Hepatocyte (in vitro differentiated cells): ENCODE measurements at regions not wholly inside any gene's neighbourhood (a gene's known extent, or its start where the extent isn't known, plus 50 kb on each side); places are given as distances from the start of the nearest gene placed in this dataset.

Experiments used
- CTCF ChIP-seq: fragments of 200-600 bp; sonication (generic); IDR thresholded peaks from 2 replicates; pipeline ENCODE4 v1.5.1; 2016; ENCODE audit warnings: antibody characterized with exemption, mild to moderate bottlenecking; ENCODE audit not compliant: poor library complexity
- EZH2 ChIP-seq: fragments of 200-600 bp; sonication (generic); IDR thresholded peaks from 2 replicates; pipeline ENCODE4 v1.6.1; 2016; ENCODE audit warnings: antibody characterized with exemption, mild to moderate bottlenecking, borderline replicate concordance

- no peak for TF ChIP-seq CTCF
- no peak for TF ChIP-seq EZH2
Measured at GRCh38 chr4:162878096-162878495, 288.6 kb downstream of the NAF1 start.
